K562 (cell line): ENCODE measurements at regions not wholly inside any gene's neighbourhood (a gene's known extent, or its start where the extent isn't known, plus 50 kb on each side); places are given as distances from the start of the nearest gene placed in this dataset.

Experiments
- ATAC-seq: fragments of 200-7000 bp; cut with Tn5 transposase; 3 replicates; pipeline ENCODE4 v1.9.1; 2020; ENCODE audit warnings: moderate library complexity
- BruUV-seq: library from RNA; stranded (reverse); fragments of 400-500 nt; replicated peaks from 2 replicates; lab custom pipeline; 2021; lab: Mats Ljungman, UMichigan
- CTCF ChIA-PET: fragments of 300-600 bp; formaldehyde crosslinking; extraction: SDS; loops from one replicate; lab custom pipeline; 2021; ENCODE audit warnings: low intra/inter-chr PET ratio; lab: Yijun Ruan, JAX
- POLR2A ChIA-PET: fragments of 300-600, 350-650 bp; sonication (Branson Sonifier 250); formaldehyde crosslinking; extraction: SDS; loops from one replicate; lab custom pipeline; 2021; ENCODE audit warnings: antibody characterized with exemption, inconsistent platforms; lab: Yijun Ruan, JAX
- DNase-seq, 4 experiments: peaks; one replicate each; pipeline versions ENCODE4 v3.0.0 to v3.0.0-alpha.2; 2011 to 2018; ENCODE audit warnings: low spot score in 3 of 4, mixed read lengths in 3 of 4; ENCODE audit errors: extremely low read depth in 1 of 4
- FAIRE-seq: peaks from 2 replicates; lab custom pipeline; 2011; peaks lifted over from hg19 to GRCh38; lab: Jason Lieb, UNC
- H2AFZ ChIP-seq: 2 replicates; pipeline ENCODE4 v1.6.0; 2011; ENCODE audit warnings: low read depth, low read length, control low read depth, inconsistent platforms
- H3K27ac ChIP-seq: fragments of 200-600 bp; 3 replicates; pipeline ENCODE4 v1.8.0; 2011; ENCODE audit warnings: low read depth, mild to moderate bottlenecking, control low read depth, inconsistent platforms, low read length, moderate library complexity, mixed read lengths; ENCODE audit errors: extremely low read depth
- H3K27me3 ChIP-seq, 2 experiments: fragments of 300-600 bp in 1 of 2; 2 replicates in 1 of 2; 3 replicates in 1 of 2; pipeline versions ENCODE4 v1.6.0 to v1.8.0; 2011; ENCODE audit warnings: inconsistent platforms in 2 of 2, low read length in 2 of 2, mild to moderate bottlenecking in 1 of 2, mixed read lengths in 1 of 2, moderate library complexity in 1 of 2; ENCODE audit not compliant: control insufficient read depth in 2 of 2, insufficient read depth in 2 of 2
- H3K36me3 ChIP-seq: fragments of 300-600 bp; 3 replicates; pipeline ENCODE4 v1.8.0; 2011; ENCODE audit warnings: mild to moderate bottlenecking, low read length, inconsistent platforms; ENCODE audit not compliant: control insufficient read depth, insufficient read depth
- H3K4me1 ChIP-seq, 2 experiments: fragments of 200-600 bp in 1 of 2; replicated peaks in 1 of 2; 2 replicates in 1 of 2; 3 replicates in 1 of 2; pipeline versions ENCODE4 v1.5.1 to v1.8.0; 2011; ENCODE audit warnings: inconsistent platforms in 2 of 2, low read length in 2 of 2, mild to moderate bottlenecking in 1 of 2, mixed read lengths in 1 of 2, moderate library complexity in 1 of 2; ENCODE audit not compliant: control insufficient read depth in 2 of 2, insufficient read depth in 2 of 2
- H3K4me2 ChIP-seq: 2 replicates; pipeline ENCODE4 v1.6.1; 2011; ENCODE audit warnings: low read length, control low read depth, inconsistent platforms, mixed read lengths; ENCODE audit not compliant: insufficient read depth
- H3K4me3 ChIP-seq: fragments of 200-600 bp; sonication (generic), shearing (Covaris generic); 2 replicates; pipeline ENCODE4 v1.5.1; 2016; ENCODE audit warnings: control low read depth, inconsistent platforms
- H3K79me2 ChIP-seq: fragments of 200-600 bp; 3 replicates; pipeline ENCODE4 v1.8.0; 2011; ENCODE audit warnings: low read length, inconsistent platforms; ENCODE audit not compliant: control insufficient read depth, insufficient read depth
- H3K9ac ChIP-seq, 2 experiments: 2 replicates each; pipeline versions ENCODE4 v1.6.0 to v1.6.1; 2011; ENCODE audit warnings: low read depth in 2 of 2, low read length in 2 of 2, control low read depth in 1 of 2, inconsistent platforms in 1 of 2, mild to moderate bottlenecking in 1 of 2, mixed read lengths in 1 of 2; ENCODE audit not compliant: insufficient read depth in 1 of 2
- H3K9me1 ChIP-seq: one replicate; pipeline ENCODE4 v1.6.0; 2011; ENCODE audit warnings: inconsistent platforms, mild to moderate bottlenecking, low read length, moderate library complexity; ENCODE audit not compliant: control insufficient read depth, insufficient read depth
- H3K9me3 ChIP-seq: replicated peaks from 2 replicates; pipeline ENCODE4 v1.5.1; 2011; ENCODE audit warnings: low read depth, low read length, inconsistent platforms; ENCODE audit not compliant: control insufficient read depth, insufficient read depth
- H4K20me1 ChIP-seq: replicated peaks from 2 replicates; pipeline ENCODE4 v1.6.1; 2011; ENCODE audit warnings: low read length, inconsistent platforms, mixed read lengths; ENCODE audit not compliant: control insufficient read depth, insufficient read depth
- ASH1L ChIP-seq: fragments of 450-650 bp; IDR thresholded peaks from 2 replicates; pipeline ENCODE4 v1.6.1; 2018; ENCODE audit warnings: borderline replicate concordance, mild to moderate bottlenecking, low read depth; ENCODE audit not compliant: partially characterized antibody
- CBX5 ChIP-seq: IDR thresholded peaks from 2 replicates; pipeline ENCODE4 v1.6.1; 2014; ENCODE audit warnings: low read depth, borderline replicate concordance
- CREM ChIP-seq: IDR thresholded peaks from 2 replicates; pipeline ENCODE4 v1.6.1; 2014; ENCODE audit warnings: antibody characterized with exemption, low read depth
- ILF3 ChIP-seq: fragments of 450-650 bp; IDR thresholded peaks from 2 replicates; pipeline ENCODE4 v1.6.1; 2018; ENCODE audit warnings: antibody characterized with exemption, mild to moderate bottlenecking, moderate library complexity, borderline replicate concordance
- KAT2B ChIP-seq: IDR thresholded peaks from one replicate; pipeline ENCODE4 v1.6.1; 2012; ENCODE audit warnings: low read depth, mild to moderate bottlenecking, control low read depth, inconsistent platforms, low read length, moderate library complexity
- KDM1A ChIP-seq, 2 experiments: fragments of 450-650 bp; IDR thresholded peaks; 2 replicates each; pipeline ENCODE4 v1.6.1; 2016; ENCODE audit warnings: mild to moderate bottlenecking in 2 of 2
- MAFG ChIP-seq: fragments of 450-650 bp; conservative IDR thresholded peaks from 2 replicates; pipeline ENCODE4 v1.6.1; 2016; ENCODE audit warnings: missing genetic modification characterization, missing compliant biosample characterization
- PHF20 ChIP-seq: fragments of 450-650 bp; IDR thresholded peaks from 2 replicates; pipeline ENCODE4 v1.6.1; 2018; ENCODE audit not compliant: partially characterized antibody
- TRIM24 ChIP-seq, 2 experiments: fragments of 450-650 bp; IDR thresholded peaks; 2 replicates each; pipeline ENCODE4 v1.6.1; 2016
- ZBED1 ChIP-seq: IDR thresholded peaks from 2 replicates; pipeline ENCODE4 v1.6.1; 2014
- ZBTB1 ChIP-seq: sonication (generic); formaldehyde crosslinking; IDR thresholded peaks from 2 replicates; pipeline ENCODE4 v1.8.1; 2023; ENCODE audit warnings: missing genetic modification reagents, low read depth, mild to moderate bottlenecking, borderline replicate concordance
- ZKSCAN1 ChIP-seq: fragments of 150-350 bp; IDR thresholded peaks from 2 replicates; pipeline ENCODE4 v1.6.1; 2016; ENCODE audit warnings: low read depth, low read length
- ZNF121 ChIP-seq: sonication (generic); formaldehyde crosslinking; conservative IDR thresholded peaks from 2 replicates; pipeline ENCODE4 v1.8.0; 2022; ENCODE audit warnings: missing genetic modification reagents
- ZNF184 ChIP-seq: sonication (generic); formaldehyde crosslinking; IDR thresholded peaks from 2 replicates; pipeline ENCODE4 v1.5.0; 2020; ENCODE audit warnings: missing genetic modification reagents
- ZNF347 ChIP-seq: fragments of 450-650 bp; formaldehyde crosslinking; IDR thresholded peaks from 2 replicates; pipeline ENCODE4 v1.4.0; 2020; ENCODE audit warnings: low read depth, mild to moderate bottlenecking, moderate library complexity
- ZNF586 ChIP-seq: fragments of 450-650 bp; formaldehyde crosslinking; conservative IDR thresholded peaks from 2 replicates; pipeline ENCODE4 v1.4.0; 2020; ENCODE audit warnings: mild to moderate bottlenecking, moderate library complexity
- WGBS: fragments of 100-300 bp; shearing (Covaris generic); methylation state at CpG from one replicate; pipeline ENCODE4 v1.1.6; 2016; ENCODE audit warnings: low coverage, mixed read lengths; ENCODE audit not compliant: insufficient coverage; ENCODE audit errors: missing lambda C conversion rate; 5-methylcytosine and 5-hydroxymethylcytosine counted together
- in situ Hi-C: fragments of 300-500 bp; cut with MboI; formaldehyde crosslinking; loops from 4 replicates; pipeline ENCODE4 v1.15.0; 2018; ENCODE audit warnings: inconsistent platforms, mixed read lengths
- intact Hi-C: fragments of 100-400 bp; cut with micrococcal nuclease; formaldehyde crosslinking; loops from 2 replicates; pipeline ENCODE4 v1.14.2; 2022
- TF ChIP-seq, protein P1 (sequence below): fragments of 450-650 bp; IDR thresholded peaks from 2 replicates; pipeline ENCODE4 v1.6.1; 2014; ENCODE audit warnings: low read depth, mild to moderate bottlenecking, moderate library complexity, borderline replicate concordance

DNA sequence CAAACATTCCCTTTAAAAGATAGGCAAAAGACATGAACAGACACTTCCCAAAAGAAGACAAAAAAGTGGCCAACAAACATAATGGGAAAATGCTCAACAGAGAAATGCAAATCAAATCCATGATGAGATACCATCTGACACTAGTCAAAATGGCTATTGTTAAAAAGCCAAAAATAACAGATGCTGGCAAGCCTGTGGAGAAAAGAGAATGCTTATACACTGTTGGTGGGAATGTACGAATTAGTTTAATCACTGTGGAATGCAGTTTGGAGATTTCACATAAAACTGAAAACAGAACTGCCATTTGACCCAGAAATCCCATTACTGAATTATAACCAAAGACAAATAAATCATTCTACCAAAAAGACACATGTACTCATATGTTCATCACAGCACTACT, 58.3 kb upstream of the WDR41 start:
- in situ Hi-C loops (no loop called here), intact Hi-C loops (no loop called here)
- Histone ChIP-seq H3K79me2 (no peaks in the 10 kb centered on the region), H3K36me3 (no peaks in the 10 kb centered on the region), H3K9ac (no peak overlapping the region), H3K9me1 (no peaks in the 10 kb centered on the region), H3K9me3 (no peaks in the 10 kb centered on the region), H3K4me2 (no peak overlapping the region), H4K20me1 (no peaks in the 10 kb centered on the region), H3K4me1 (no peaks in the 10 kb centered on the region), H3K4me3 (no peak overlapping the region), H2AFZ (no peak overlapping the region), H3K27me3 (peaks cover 0 to 5% of the 10 kb centered on the region in 2 experiments; a peak in 2 of 5 replicates)
- FAIRE-seq (no peak), ATAC-seq (no peak), DNase-seq (no peak)
- CTCF ChIA-PET: no interaction called here
- POLR2A ChIA-PET: no interaction called here
- WGBS: 0% methylated on average over 1 of the region's 1 CpG
- no TSS peak for BruUV-seq
- TF ChIP-seq ZKSCAN1 (no peak), ZNF347 (CRISPR knock-in tag) (no peak)
- TF ChIP-seq, all 486 proteins: peak for 0
- H3K27ac ChIP-seq: no peak overlapping the region

DNA sequence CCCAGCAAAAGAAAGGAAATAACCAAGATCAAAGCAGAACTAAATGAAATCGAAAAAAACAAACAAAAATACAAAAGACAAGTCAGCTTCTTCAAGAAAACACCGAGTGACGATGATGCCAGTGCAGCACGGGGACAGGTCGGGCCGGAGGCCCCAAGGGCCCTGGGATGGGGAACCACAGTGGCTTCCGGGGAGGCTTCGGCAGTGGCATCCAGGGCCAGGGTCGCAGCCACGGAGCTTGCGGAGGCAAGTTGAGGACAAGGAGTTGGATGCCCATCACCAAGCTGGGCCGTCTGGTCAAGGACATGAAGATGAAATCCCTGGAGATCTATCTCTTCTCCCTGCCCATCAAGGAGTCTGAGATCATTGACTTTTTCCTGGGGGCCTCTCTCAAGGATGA, 53.2 kb upstream of the WDR41 start:
- TF ChIP-seq ZNF184 (CRISPR knock-in tag) (no peak), ILF3 (no peak), ZNF586 (CRISPR knock-in tag) (no peak), CREM (no peak), KAT2B (no peak), ASH1L (no peak), ZBED1 (no peak), KDM1A (IDR thresholded peaks at IDR 0.05) (no peak), ZBTB1 (CRISPR knock-in tag) (no peak), CBX5 (no peak), MAFG (tag) (no peak), TRIM24 (IDR thresholded peaks at IDR 0.05) (no peak), ZNF121 (CRISPR knock-in tag) (no peak), PHF20 (no peak)
- TF ChIP-seq, protein P1, sequence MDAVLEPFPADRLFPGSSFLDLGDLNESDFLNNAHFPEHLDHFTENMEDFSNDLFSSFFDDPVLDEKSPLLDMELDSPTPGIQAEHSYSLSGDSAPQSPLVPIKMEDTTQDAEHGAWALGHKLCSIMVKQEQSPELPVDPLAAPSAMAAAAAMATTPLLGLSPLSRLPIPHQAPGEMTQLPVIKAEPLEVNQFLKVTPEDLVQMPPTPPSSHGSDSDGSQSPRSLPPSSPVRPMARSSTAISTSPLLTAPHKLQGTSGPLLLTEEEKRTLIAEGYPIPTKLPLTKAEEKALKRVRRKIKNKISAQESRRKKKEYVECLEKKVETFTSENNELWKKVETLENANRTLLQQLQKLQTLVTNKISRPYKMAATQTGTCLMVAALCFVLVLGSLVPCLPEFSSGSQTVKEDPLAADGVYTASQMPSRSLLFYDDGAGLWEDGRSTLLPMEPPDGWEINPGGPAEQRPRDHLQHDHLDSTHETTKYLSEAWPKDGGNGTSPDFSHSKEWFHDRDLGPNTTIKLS: no peak
- intact Hi-C loops (no loop called here), in situ Hi-C loops (no loop called here)
- no peaks in the 10 kb centered on the region for H3K9me3 ChIP-seq
- no peak overlapping the region for H3K27ac ChIP-seq
- DNase-seq: no peak
- BruUV-seq: no TSS peak
- H3K4me2 ChIP-seq: no peak overlapping the region
- no peak overlapping the region for H3K4me3 ChIP-seq
- ChIA-PET CTCF (no interaction called here), POLR2A (no interaction called here)
- no peak for FAIRE-seq
- H3K9me1 ChIP-seq: no peaks in the 10 kb centered on the region
- H2AFZ ChIP-seq: no peak overlapping the region
- no peaks in the 10 kb centered on the region for H3K36me3 ChIP-seq
- no peaks in the 10 kb centered on the region for H3K4me1 ChIP-seq
- no peak for ATAC-seq
- H3K27me3 ChIP-seq: peaks cover 0 to 8% of the 10 kb centered on the region in 2 experiments; a peak in 2 of 5 replicates
- no peaks in the 10 kb centered on the region for H4K20me1 ChIP-seq
- H3K9ac ChIP-seq: no peak overlapping the region
- WGBS: 10% methylated on average over 12 of the region's 12 CpGs
- H3K79me2 ChIP-seq: no peaks in the 10 kb centered on the region
